ENCODE measurements at regions not wholly inside any gene's neighbourhood (a gene's known extent, or its start where the extent isn't known, plus 50 kb on each side); places are given as distances from the start of the nearest gene placed in this dataset.

DNA sequence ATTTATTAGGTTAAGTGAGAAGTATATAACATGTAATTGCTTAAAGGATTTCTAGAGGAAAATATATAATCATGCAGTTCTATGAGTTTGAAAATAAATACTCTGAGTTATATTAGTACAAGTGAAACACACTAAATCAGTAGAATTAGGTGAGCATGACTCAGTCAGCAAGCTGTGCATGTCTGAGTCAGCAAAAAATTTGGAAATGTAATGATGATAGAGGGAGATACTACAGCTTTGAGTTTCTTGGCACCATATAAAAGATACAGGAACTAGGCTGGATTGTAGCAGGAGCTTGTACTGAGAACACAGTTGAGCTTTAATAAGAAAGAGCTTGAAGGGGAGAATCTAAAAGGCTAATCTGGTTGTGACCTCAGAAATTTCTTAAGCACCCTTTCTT lies 1224.6 kb downstream of the CDH8 start:
- Mint-ChIP-seq H3K27me3 (ENCODE audit: low read depth) (no peaks in the 10 kb centered on the region), H3K4me3 (no peak overlapping the region), H3K27ac (no peak overlapping the region), H3K9me3 (no peaks in the 10 kb centered on the region), H3K4me1 (no peaks in the 10 kb centered on the region), H3K36me3 (ENCODE audit: low read depth) (no peaks in the 10 kb centered on the region)
- TF ChIP-seq CTCF (IDR thresholded peaks at IDR 0.05; ENCODE audit: unreplicated experiment in 3 of 3) = no peak

- H3K4me3 Mint-ChIP-seq = no peak overlapping the region
- H3K36me3 Mint-ChIP-seq (ENCODE audit: low read depth) = no peaks in the 10 kb centered on the region
- H3K27me3 Mint-ChIP-seq (ENCODE audit: low read depth) = no peaks in the 10 kb centered on the region
- no peaks in the 10 kb centered on the region for H3K4me1 Mint-ChIP-seq
- peaks cover 3% of the 10 kb centered on the region for H3K9me3 Mint-ChIP-seq
- TF ChIP-seq CTCF (IDR thresholded peaks at IDR 0.05; ENCODE audit: unreplicated experiment in 3 of 3) = no peak
- no peak overlapping the region for H3K27ac Mint-ChIP-seq
Measured at GRCh38 chr16:60811051-60811608, 1225.1 kb downstream of the CDH8 start.

- Mint-ChIP-seq H3K4me1 (no peaks in the 10 kb centered on the region), H3K27me3 (ENCODE audit: low read depth) (no peaks in the 10 kb centered on the region), H3K27ac (no peak overlapping the region), H3K9me3 (peaks cover 5% of the 10 kb centered on the region), H3K4me3 (no peak overlapping the region), H3K36me3 (ENCODE audit: low read depth) (no peaks in the 10 kb centered on the region)
- TF ChIP-seq CTCF (IDR thresholded peaks at IDR 0.05; ENCODE audit: unreplicated experiment in 3 of 3) = no peak
Measured at GRCh38 chr16:60810250-60810649, 1226.0 kb downstream of the CDH8 start.

DNA sequence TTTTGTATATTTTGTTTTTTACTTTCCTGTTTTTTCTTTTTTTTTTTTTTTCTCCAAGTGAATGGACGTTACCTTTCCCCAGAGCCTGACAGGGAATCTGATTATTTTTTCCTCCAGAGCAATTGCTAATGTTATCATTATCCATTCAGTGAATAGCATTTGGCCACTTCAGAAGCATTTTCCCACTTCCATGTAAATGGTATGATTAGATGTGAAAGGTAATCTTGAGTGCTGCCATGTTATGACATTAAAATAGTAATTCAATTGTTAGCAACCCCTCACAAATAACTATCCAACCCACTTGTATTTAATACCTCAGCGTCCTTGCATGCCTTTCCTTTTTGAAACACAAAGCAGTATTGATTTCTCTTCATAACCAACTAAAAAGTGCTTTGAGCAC lies 1243.8 kb downstream of the CDH8 start:
- Mint-ChIP-seq H3K36me3 (ENCODE audit: low read depth) (no peaks in the 10 kb centered on the region), H3K9me3 (no peaks in the 10 kb centered on the region), H3K27me3 (ENCODE audit: low read depth) (no peaks in the 10 kb centered on the region), H3K27ac (no peak overlapping the region), H3K4me3 (no peak overlapping the region), H3K4me1 (no peaks in the 10 kb centered on the region)
- TF ChIP-seq CTCF (IDR thresholded peaks at IDR 0.05; ENCODE audit: unreplicated experiment in 3 of 3) = no peak

DNA sequence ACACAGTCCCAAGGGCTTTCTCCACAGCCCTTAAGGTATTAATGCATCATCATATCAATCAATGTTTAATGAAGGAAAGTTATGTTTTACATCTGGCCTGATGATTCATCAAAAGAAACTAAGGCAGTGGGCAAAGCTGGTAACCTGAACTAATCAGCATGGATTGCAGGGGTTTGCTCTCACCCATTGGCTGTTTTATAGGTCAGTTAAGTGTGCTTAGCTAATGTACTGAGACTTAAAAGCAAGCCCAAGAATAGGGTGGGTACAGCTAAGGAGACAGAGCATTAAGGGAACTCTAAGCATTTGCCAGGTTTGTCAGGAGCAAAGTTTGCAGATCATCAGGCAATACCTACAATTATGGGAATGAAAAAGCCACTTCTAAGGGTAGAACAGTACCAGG lies 1247.6 kb downstream of the CDH8 start:
- TF ChIP-seq CTCF (IDR thresholded peaks at IDR 0.05; ENCODE audit: unreplicated experiment in 3 of 3) = no peak
- H3K27ac Mint-ChIP-seq = no peak overlapping the region
- no peaks in the 10 kb centered on the region for H3K9me3 Mint-ChIP-seq
- H3K4me1 Mint-ChIP-seq = no peaks in the 10 kb centered on the region
- H3K4me3 Mint-ChIP-seq = no peak overlapping the region
- H3K36me3 Mint-ChIP-seq (ENCODE audit: low read depth) = no peaks in the 10 kb centered on the region
- no peaks in the 10 kb centered on the region for H3K27me3 Mint-ChIP-seq (ENCODE audit: low read depth)

DNA sequence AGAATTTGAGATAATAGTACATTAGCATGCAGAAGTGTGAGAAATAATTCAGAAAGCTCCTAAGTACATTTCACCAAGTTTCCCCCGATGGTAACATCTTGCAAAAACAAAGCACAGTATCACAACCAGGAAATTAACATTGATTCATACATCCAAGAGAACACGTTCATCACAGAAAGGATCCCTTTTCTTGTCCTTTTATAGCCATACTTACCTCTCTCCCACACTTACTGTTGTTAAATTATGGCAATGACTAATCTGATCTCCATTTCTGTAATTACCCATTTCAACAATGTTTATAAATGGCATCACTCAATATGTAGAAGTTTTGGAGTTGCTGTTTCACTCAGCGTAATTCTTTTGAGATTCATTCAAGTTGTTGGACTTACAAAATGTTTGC lies 1260.0 kb downstream of the CDH8 start:
- H3K4me3 Mint-ChIP-seq = no peak overlapping the region
- H3K27ac Mint-ChIP-seq = no peak overlapping the region
- no peaks in the 10 kb centered on the region for H3K4me1 Mint-ChIP-seq
- TF ChIP-seq CTCF (IDR thresholded peaks at IDR 0.05; ENCODE audit: unreplicated experiment in 3 of 3) = no peak
- peaks cover 4% of the 10 kb centered on the region for H3K9me3 Mint-ChIP-seq
- H3K27me3 Mint-ChIP-seq (ENCODE audit: low read depth) = no peaks in the 10 kb centered on the region
- no peaks in the 10 kb centered on the region for H3K36me3 Mint-ChIP-seq (ENCODE audit: low read depth)

Measured in nephron (organoid).